B cell (primary cell): ENCODE measurements at regions not wholly inside any gene's neighbourhood (a gene's known extent, or its start where the extent isn't known, plus 50 kb on each side); places are given as distances from the start of the nearest gene placed in this dataset.

ENCODE experiments used
- ATAC-seq: fragments of 200-7000 bp; cut with Tn5 transposase; one replicate; pipeline ENCODE4 v1.10.0; 2021; ENCODE audit warnings: low read depth, mild to moderate bottlenecking, moderate number of reproducible peaks, moderate library complexity
- CTCF ChIA-PET: fragments of 350-600 bp; sonication (Branson Sonifier 250); formaldehyde crosslinking; loops from one replicate; lab custom pipeline; 2021; ENCODE audit warnings: antibody characterized with exemption, inconsistent platforms; lab: Charles Lee
- POLR2A ChIA-PET: fragments of 350-600 bp; sonication (Branson Sonifier 250); formaldehyde crosslinking; loops from one replicate; lab custom pipeline; 2021; ENCODE audit warnings: antibody characterized with exemption; lab: Charles Lee
- DNase-seq: peaks from one replicate; pipeline ENCODE4 v3.0.0; 2013
- H2AFZ ChIP-seq: 2 replicates; pipeline ENCODE4 v1.6.1; 2012; ENCODE audit warnings: mild to moderate bottlenecking, low read depth, low read length; ENCODE audit not compliant: insufficient read depth, poor library complexity, severe bottlenecking
- H3K27ac ChIP-seq, 2 donors: 1 replicate in 1 of 2; 2 replicates in 1 of 2; pipeline ENCODE4 v1.5.1; 2012 to 2013; ENCODE audit warnings: low read length in 2 of 2, mild to moderate bottlenecking in 2 of 2, moderate library complexity in 1 of 2
- H3K27me3 ChIP-seq, 4 experiments: fragments of 200-600 bp in 1 of 4; sonication (generic) in 1 of 4; replicated peaks in 1 of 4; 1 replicate in 2 of 4; 2 replicates in 2 of 4; pipeline versions ENCODE4 v1.6.1 to v1.7.0; 2013 to 2016; ENCODE audit warnings: low read length in 3 of 4, mild to moderate bottlenecking in 2 of 4, mixed read lengths in 1 of 4, moderate library complexity in 1 of 4; ENCODE audit not compliant: insufficient read depth in 4 of 4, control insufficient read depth in 3 of 4; ENCODE audit errors: control extremely low read depth in 1 of 4
- H3K36me3 ChIP-seq, 2 experiments: replicated peaks in 1 of 2; 1 replicate in 1 of 2; 2 replicates in 1 of 2; pipeline versions ENCODE4 v1.6.1 to v1.7.1; 2013; ENCODE audit warnings: low read length in 1 of 2; ENCODE audit not compliant: insufficient read depth in 2 of 2, control insufficient read depth in 1 of 2; ENCODE audit errors: control extremely low read depth in 1 of 2, extremely low read depth in 1 of 2
- H3K4me1 ChIP-seq, 2 donors: fragments of 200-600 bp in 1 of 2; sonication (generic) in 1 of 2; 1 replicate in 1 of 2; 2 replicates in 1 of 2; pipeline versions ENCODE4 v1.5.1 to v1.6.1; 2013 to 2017; ENCODE audit warnings: low read length in 2 of 2; ENCODE audit not compliant: control insufficient read depth in 2 of 2, insufficient read depth in 2 of 2
- H3K4me2 ChIP-seq: replicated peaks from 2 replicates; pipeline ENCODE3; 2012; ENCODE audit warnings: mild to moderate bottlenecking, low read depth, low read length; ENCODE audit not compliant: poor library complexity, severe bottlenecking
- H3K4me3 ChIP-seq, 5 experiments: fragments of 200-600 bp in 1 of 5; sonication (generic) in 1 of 5; 1 replicate in 3 of 5; 2 replicates in 2 of 5; pipeline versions ENCODE4 v1.5.1 to v1.7.0; 2011 to 2016; ENCODE audit warnings: low read length in 4 of 5, mild to moderate bottlenecking in 4 of 5, low read depth in 2 of 5, control low read depth in 1 of 5, moderate library complexity in 1 of 5; ENCODE audit not compliant: insufficient read depth in 1 of 5; ENCODE audit errors: control extremely low read depth in 1 of 5, extremely low read depth in 1 of 5
- H3K79me2 ChIP-seq: fragments of 200-600 bp; sonication (generic); one replicate; pipeline ENCODE4 v1.6.0; 2016; ENCODE audit warnings: low read length; ENCODE audit not compliant: control insufficient read depth, insufficient read depth
- H3K9ac ChIP-seq: fragments of 200-600 bp; sonication (generic); 2 replicates; pipeline ENCODE4 v1.6.1; 2017; ENCODE audit warnings: mild to moderate bottlenecking, low read length, moderate library complexity
- H3K9me3 ChIP-seq, 3 donors: one replicate each; pipeline versions ENCODE4 v1.6.1 to v1.7.1; 2013; ENCODE audit warnings: low read length in 2 of 3; ENCODE audit not compliant: control insufficient read depth in 2 of 3, insufficient read depth in 1 of 3; ENCODE audit errors: control extremely low read depth in 1 of 3
- H4K20me1 ChIP-seq: 2 replicates; pipeline ENCODE4 v1.6.0; 2012; ENCODE audit warnings: mild to moderate bottlenecking, low read length; ENCODE audit not compliant: insufficient read depth, control insufficient read depth, poor library complexity, severe bottlenecking
- H3K27ac Mint-ChIP-seq: one replicate; pipeline ENCODE4 v1.8.0; 2021; ENCODE audit warnings: mixed read lengths
- H3K27me3 Mint-ChIP-seq: one replicate; pipeline ENCODE4 v1.8.0; 2021; ENCODE audit warnings: mixed read lengths
- H3K4me1 Mint-ChIP-seq: one replicate; pipeline ENCODE4 v1.8.0; 2021; ENCODE audit warnings: mixed read lengths
- H3K4me3 Mint-ChIP-seq: one replicate; pipeline ENCODE4 v1.8.0; 2021; ENCODE audit warnings: mixed read lengths
- H3K9me3 Mint-ChIP-seq: one replicate; pipeline ENCODE4 v1.8.0; 2022; ENCODE audit warnings: mixed read lengths; ENCODE audit not compliant: insufficient read depth
- EZH2 ChIP-seq: IDR thresholded peaks from 2 replicates; pipeline ENCODE4 v1.6.1; 2012; ENCODE audit warnings: borderline replicate concordance, low read depth, mild to moderate bottlenecking, moderate library complexity, low read length; ENCODE audit not compliant: insufficient read depth, poor library complexity, severe bottlenecking
- WGBS: methylation state at CpG from one replicate; pipeline ENCODE4 v1.1.5; 2013; ENCODE audit warnings: missing lambda C conversion rate; ENCODE audit not compliant: insufficient coverage; 5-methylcytosine and 5-hydroxymethylcytosine counted together
- intact Hi-C: fragments of 100-400 bp; cut with micrococcal nuclease; formaldehyde crosslinking; loops from one replicate; pipeline ENCODE4 v1.10.0; 2022
- TF ChIP-seq, protein P1 (sequence below): fragments of 200-600 bp; IDR thresholded peaks from one replicate; pipeline ENCODE4 v1.8.0; 2022; ENCODE audit warnings: antibody characterized with exemption, mild to moderate bottlenecking

DNA sequence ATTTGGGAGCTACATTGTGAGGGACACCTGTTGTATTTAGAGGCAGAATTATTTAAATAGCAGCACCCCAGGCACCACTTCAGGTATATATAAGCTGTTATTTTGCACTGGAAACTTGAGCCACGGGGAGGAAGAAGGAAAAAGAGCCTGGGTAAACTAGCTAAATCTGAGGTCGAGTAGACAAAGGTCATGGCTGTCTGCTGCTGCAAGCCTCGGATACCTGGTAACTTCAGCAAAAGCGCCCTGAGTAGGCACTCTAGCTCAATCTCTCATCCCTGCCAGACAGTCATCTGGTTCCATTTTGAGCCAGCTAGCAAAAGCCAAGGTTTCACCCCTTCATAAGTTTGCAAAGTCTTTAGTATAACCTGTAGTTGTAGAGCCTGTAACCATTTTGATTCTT lies 101.9 kb upstream of the ZNF644 start:
- H4K20me1 ChIP-seq, result no peaks in the 10 kb centered on the region
- no peaks in the 10 kb centered on the region for H3K36me3 ChIP-seq
- H3K9ac ChIP-seq, result no peak overlapping the region
- H3K27ac Mint-ChIP-seq, result no peak overlapping the region
- ATAC-seq, result no peak
- H3K4me1 ChIP-seq, result no peaks in the 10 kb centered on the region
- H3K79me2 ChIP-seq, result no peaks in the 10 kb centered on the region
- ChIA-PET POLR2A (no interaction called here), CTCF (no interaction called here)
- no peak for DNase-seq
- H3K9me3 Mint-ChIP-seq, result no peaks in the 10 kb centered on the region
- TF ChIP-seq EZH2, result no peak
- TF ChIP-seq, protein P1, sequence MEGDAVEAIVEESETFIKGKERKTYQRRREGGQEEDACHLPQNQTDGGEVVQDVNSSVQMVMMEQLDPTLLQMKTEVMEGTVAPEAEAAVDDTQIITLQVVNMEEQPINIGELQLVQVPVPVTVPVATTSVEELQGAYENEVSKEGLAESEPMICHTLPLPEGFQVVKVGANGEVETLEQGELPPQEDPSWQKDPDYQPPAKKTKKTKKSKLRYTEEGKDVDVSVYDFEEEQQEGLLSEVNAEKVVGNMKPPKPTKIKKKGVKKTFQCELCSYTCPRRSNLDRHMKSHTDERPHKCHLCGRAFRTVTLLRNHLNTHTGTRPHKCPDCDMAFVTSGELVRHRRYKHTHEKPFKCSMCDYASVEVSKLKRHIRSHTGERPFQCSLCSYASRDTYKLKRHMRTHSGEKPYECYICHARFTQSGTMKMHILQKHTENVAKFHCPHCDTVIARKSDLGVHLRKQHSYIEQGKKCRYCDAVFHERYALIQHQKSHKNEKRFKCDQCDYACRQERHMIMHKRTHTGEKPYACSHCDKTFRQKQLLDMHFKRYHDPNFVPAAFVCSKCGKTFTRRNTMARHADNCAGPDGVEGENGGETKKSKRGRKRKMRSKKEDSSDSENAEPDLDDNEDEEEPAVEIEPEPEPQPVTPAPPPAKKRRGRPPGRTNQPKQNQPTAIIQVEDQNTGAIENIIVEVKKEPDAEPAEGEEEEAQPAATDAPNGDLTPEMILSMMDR, result no peak
- no peak overlapping the region for H3K4me2 ChIP-seq
- intact Hi-C loops, result no loop called here
- H3K9me3 ChIP-seq, result no peaks in the 10 kb centered on the region
- WGBS, result 60% methylated on average over 1 of the region's 4 CpGs
- H3K27me3 ChIP-seq, result no peaks in the 10 kb centered on the region
- H3K4me3 ChIP-seq, result no peak overlapping the region
- H3K27me3 Mint-ChIP-seq, result no peaks in the 10 kb centered on the region
- no peak overlapping the region for H2AFZ ChIP-seq
- H3K4me3 Mint-ChIP-seq, result no peak overlapping the region
- H3K27ac ChIP-seq, result no peak overlapping the region
- H3K4me1 Mint-ChIP-seq, result no peaks in the 10 kb centered on the region

DNA sequence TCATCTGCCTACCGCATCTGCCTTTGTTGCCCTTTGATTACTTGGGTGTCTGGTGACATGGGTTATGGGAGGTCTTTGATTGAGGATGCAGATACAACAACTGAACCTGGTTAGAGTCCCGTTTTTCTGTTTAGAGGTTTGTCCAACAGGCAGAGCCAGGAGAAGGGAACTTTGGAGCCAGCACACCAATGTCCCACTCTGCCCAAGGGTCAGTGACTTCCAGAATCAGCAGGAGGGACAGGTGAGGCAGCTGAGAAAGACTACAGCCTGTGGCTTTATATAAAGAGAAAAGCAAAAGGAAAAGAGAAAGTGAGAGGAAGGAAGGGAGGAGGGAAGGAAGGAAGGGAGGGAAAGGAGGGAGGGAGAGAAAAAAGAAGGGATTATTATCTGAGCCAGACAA lies 101.5 kb upstream of the ZNF644 start:
- WGBS, result 100% methylated on average over 1 of the region's 2 CpGs
- no peaks in the 10 kb centered on the region for H3K27me3 ChIP-seq

More for the DNA sequence above, 101.5 kb upstream of the ZNF644 start:
- H4K20me1 ChIP-seq, result no peaks in the 10 kb centered on the region
- ATAC-seq (no peak), DNase-seq (no peak)
- no peaks in the 10 kb centered on the region for H3K27me3 Mint-ChIP-seq
- no peaks in the 10 kb centered on the region for H3K4me1 ChIP-seq
- intact Hi-C loops, result no loop called here
- H3K9ac ChIP-seq, result no peak overlapping the region
- no peak overlapping the region for H3K27ac ChIP-seq
- no peaks in the 10 kb centered on the region for H3K36me3 ChIP-seq
- no peak overlapping the region for H2AFZ ChIP-seq
- H3K79me2 ChIP-seq, result no peaks in the 10 kb centered on the region
- H3K4me3 ChIP-seq, result no peak overlapping the region
- TF ChIP-seq EZH2, result no peak
- TF ChIP-seq, protein P1, result no peak
- H3K9me3 ChIP-seq, result no peaks in the 10 kb centered on the region
- no peaks in the 10 kb centered on the region for H3K4me1 Mint-ChIP-seq
- H3K9me3 Mint-ChIP-seq, result no peaks in the 10 kb centered on the region
- H3K4me3 Mint-ChIP-seq, result no peak overlapping the region
- no peak overlapping the region for H3K27ac Mint-ChIP-seq
- ChIA-PET POLR2A (no interaction called here), CTCF (no interaction called here)
- H3K4me2 ChIP-seq, result no peak overlapping the region
